OCI-LY7 (cell line): ENCODE measurements at regions not wholly inside any gene's neighbourhood (a gene's known extent, or its start where the extent isn't known, plus 50 kb on each side); places are given as distances from the start of the nearest gene placed in this dataset.

Experiments
- BruUV-seq: library from RNA; stranded (reverse); fragments of 400-500 nt; replicated peaks from 2 replicates; lab custom pipeline; 2021; lab: Mats Ljungman, UMichigan
- CTCF ChIA-PET: fragments of 300-600 bp; sonication (Branson Sonifier 250); formaldehyde crosslinking; loops from one replicate; lab custom pipeline; 2022; ENCODE audit warnings: antibody characterized with exemption; ENCODE audit not compliant: unreplicated experiment; lab: Charles Lee
- POLR2A ChIA-PET: fragments of 300-600 bp; sonication (Branson Sonifier 250); formaldehyde crosslinking; loops from one replicate; lab custom pipeline; 2022; ENCODE audit warnings: antibody characterized with exemption; lab: Charles Lee
- DNase-seq: peaks from one replicate; pipeline ENCODE4 v3.0.0-alpha.2; 2015; ENCODE audit warnings: low spot score
- H2AFZ ChIP-seq: fragments of 200-600 bp; sonication (generic), shearing (Covaris generic); 2 replicates; pipeline ENCODE4 v1.6.1; 2014; ENCODE audit warnings: mild to moderate bottlenecking, antibody characterized with exemption, low read length, moderate library complexity
- H3K27ac ChIP-seq: fragments of 200-600 bp; sonication (generic); 2 replicates; pipeline ENCODE4 v1.5.1; 2014; ENCODE audit warnings: mixed run types, low read depth, mild to moderate bottlenecking, moderate library complexity, low read length, inconsistent platforms; ENCODE audit not compliant: poor library complexity, severe bottlenecking
- H3K36me3 ChIP-seq: fragments of 200-600 bp; sonication (generic); 2 replicates; pipeline ENCODE4 v1.6.1; 2014; ENCODE audit warnings: mild to moderate bottlenecking, antibody characterized with exemption, low read length, moderate library complexity, mixed read lengths; ENCODE audit not compliant: insufficient read depth
- H3K4me1 ChIP-seq: fragments of 200-600 bp; sonication (generic); 2 replicates; pipeline ENCODE4 v1.5.1; 2014; ENCODE audit warnings: mild to moderate bottlenecking, low read length; ENCODE audit not compliant: insufficient read depth, poor library complexity, severe bottlenecking
- H3K4me2 ChIP-seq: fragments of 200-600 bp; sonication (generic); 2 replicates; pipeline ENCODE4 v1.6.1; 2014; ENCODE audit warnings: mild to moderate bottlenecking, low read length
- H3K4me3 ChIP-seq: fragments of 200-600 bp; sonication (generic); 2 replicates; pipeline ENCODE4 v1.5.1; 2014; ENCODE audit warnings: mild to moderate bottlenecking, low read depth, low read length; ENCODE audit not compliant: poor library complexity, severe bottlenecking
- H3K79me2 ChIP-seq: fragments of 200-600 bp; sonication (generic); 2 replicates; pipeline ENCODE4 v1.6.1; 2016; ENCODE audit warnings: low read depth, mild to moderate bottlenecking, low read length, moderate library complexity, mixed read lengths; ENCODE audit not compliant: insufficient read depth
- H3K9me2 ChIP-seq: fragments of 200-600 bp; sonication (generic); 2 replicates; pipeline ENCODE4 v1.6.1; 2016; ENCODE audit warnings: mild to moderate bottlenecking, low read length, mixed read lengths; ENCODE audit not compliant: insufficient read depth
- H3K9me3 ChIP-seq: fragments of 200-600 bp; sonication (generic); 2 replicates; pipeline ENCODE4 v1.6.1; 2014; ENCODE audit warnings: mild to moderate bottlenecking, mixed run types, low read length, mixed read lengths
- H4K20me1 ChIP-seq: fragments of 200-600 bp; sonication (generic); 2 replicates; pipeline ENCODE4 v1.6.1; 2014; ENCODE audit warnings: mild to moderate bottlenecking, antibody characterized with exemption, low read length, moderate library complexity, mixed read lengths; ENCODE audit not compliant: insufficient read depth
- EZH2phosphoT487 ChIP-seq: fragments of 200-600 bp; sonication (generic); IDR thresholded peaks from 2 replicates; pipeline ENCODE4 v1.6.1; 2018; ENCODE audit warnings: low read depth, borderline replicate concordance, mild to moderate bottlenecking, mixed run types, antibody characterized with exemption, low read length, moderate library complexity, mixed read lengths
- intact Hi-C: fragments of 100-400 bp; cut with micrococcal nuclease; formaldehyde crosslinking; loops from one replicate; pipeline ENCODE4 v1.10.0; 2022; ENCODE audit not compliant: unreplicated experiment
- TF ChIP-seq, protein P1 (sequence below): fragments of 200-600 bp; sonication (generic); conservative IDR thresholded peaks from 2 replicates; pipeline ENCODE4 v1.5.1; 2014; ENCODE audit warnings: mild to moderate bottlenecking, antibody characterized with exemption, low read length, moderate library complexity, mixed read lengths

DNA sequence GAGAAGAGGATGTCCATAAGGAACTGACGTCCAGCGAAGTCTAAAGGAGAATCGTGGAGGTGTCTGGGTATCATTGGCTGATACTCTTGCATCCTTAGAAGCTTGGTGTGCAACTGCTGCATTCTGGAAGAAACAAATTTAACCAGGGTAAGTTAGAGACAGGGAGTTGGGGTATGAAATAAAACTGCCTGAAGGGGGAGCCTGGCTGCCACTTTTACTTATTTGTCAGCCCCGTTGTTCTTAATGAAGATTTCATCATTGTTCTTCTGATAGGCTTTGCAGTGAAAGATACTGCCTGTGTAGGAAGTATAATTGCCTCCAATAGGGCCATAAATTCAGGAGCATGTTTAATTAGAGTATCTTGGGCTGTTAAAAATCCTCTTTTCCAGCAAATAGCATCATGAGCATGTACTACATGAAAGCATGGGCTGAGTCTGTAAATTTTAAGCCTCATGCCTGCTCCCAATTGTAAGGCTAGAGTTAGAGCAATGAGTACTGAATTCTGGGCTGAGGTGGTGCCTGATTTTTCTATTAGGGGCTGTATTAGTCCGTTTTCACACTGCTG, 1264.5 kb upstream of the ACO1 start:
- TF ChIP-seq EZH2phosphoT487 = no peak
- TF ChIP-seq, protein P1, sequence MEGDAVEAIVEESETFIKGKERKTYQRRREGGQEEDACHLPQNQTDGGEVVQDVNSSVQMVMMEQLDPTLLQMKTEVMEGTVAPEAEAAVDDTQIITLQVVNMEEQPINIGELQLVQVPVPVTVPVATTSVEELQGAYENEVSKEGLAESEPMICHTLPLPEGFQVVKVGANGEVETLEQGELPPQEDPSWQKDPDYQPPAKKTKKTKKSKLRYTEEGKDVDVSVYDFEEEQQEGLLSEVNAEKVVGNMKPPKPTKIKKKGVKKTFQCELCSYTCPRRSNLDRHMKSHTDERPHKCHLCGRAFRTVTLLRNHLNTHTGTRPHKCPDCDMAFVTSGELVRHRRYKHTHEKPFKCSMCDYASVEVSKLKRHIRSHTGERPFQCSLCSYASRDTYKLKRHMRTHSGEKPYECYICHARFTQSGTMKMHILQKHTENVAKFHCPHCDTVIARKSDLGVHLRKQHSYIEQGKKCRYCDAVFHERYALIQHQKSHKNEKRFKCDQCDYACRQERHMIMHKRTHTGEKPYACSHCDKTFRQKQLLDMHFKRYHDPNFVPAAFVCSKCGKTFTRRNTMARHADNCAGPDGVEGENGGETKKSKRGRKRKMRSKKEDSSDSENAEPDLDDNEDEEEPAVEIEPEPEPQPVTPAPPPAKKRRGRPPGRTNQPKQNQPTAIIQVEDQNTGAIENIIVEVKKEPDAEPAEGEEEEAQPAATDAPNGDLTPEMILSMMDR = peak; percentile 75
- Histone ChIP-seq H3K4me2 (no peak overlapping the region), H3K9me2 (no peaks in the 10 kb centered on the region), H4K20me1 (no peaks in the 10 kb centered on the region), H3K36me3 (no peaks in the 10 kb centered on the region), H3K79me2 (no peaks in the 10 kb centered on the region), H3K9me3 (no peaks in the 10 kb centered on the region), H2AFZ (no peak overlapping the region), H3K4me1 (no peaks in the 10 kb centered on the region), H3K27ac (no peak overlapping the region), H3K4me3 (no peak overlapping the region)
- ChIA-PET CTCF (no interaction called here), POLR2A (no interaction called here)
- peak; percentile 34 for DNase-seq
- intact Hi-C loops = loop anchor here (10.0 kb wide), 1 partner anchor 1135 kb away; no protein-coding TSS in a partner anchor
- BruUV-seq = no TSS peak

DNA sequence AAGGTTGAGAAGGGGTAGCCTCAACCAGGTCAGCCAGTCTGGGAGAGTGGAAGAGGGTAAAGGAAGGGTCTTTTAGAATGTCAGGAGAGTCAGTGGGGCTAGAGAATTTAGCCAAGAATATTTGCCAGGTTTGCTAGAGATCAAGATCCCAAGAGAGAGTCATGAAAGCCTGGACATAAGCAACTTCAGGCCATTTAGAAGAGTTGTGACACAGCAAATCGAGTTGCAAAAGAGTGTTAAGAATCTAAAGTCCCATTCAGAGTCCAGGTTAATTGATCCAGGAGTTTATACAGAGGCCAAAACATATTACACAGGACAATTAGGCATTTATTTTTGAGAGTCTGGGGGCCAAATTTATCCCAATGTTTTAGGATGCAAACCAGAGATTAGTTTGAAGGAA, 1260.1 kb upstream of the ACO1 start:
- H3K36me3 ChIP-seq = no peaks in the 10 kb centered on the region
- no peak overlapping the region for H3K4me3 ChIP-seq
- intact Hi-C loops = loop anchor here (10.0 kb wide), 1 partner anchor 1130 kb away; no protein-coding TSS in a partner anchor
- CTCF ChIA-PET = no interaction called here
- no peak overlapping the region for H3K4me2 ChIP-seq
- no peaks in the 10 kb centered on the region for H3K79me2 ChIP-seq
- H3K9me3 ChIP-seq = no peaks in the 10 kb centered on the region
- H3K4me1 ChIP-seq = no peaks in the 10 kb centered on the region
- POLR2A ChIA-PET = no interaction called here
- H4K20me1 ChIP-seq = no peaks in the 10 kb centered on the region
- no peaks in the 10 kb centered on the region for H3K9me2 ChIP-seq
- no peak for TF ChIP-seq EZH2phosphoT487
- TF ChIP-seq, protein P1 = no peak
- no peak overlapping the region for H2AFZ ChIP-seq
- DNase-seq = no peak
- no TSS peak for BruUV-seq
- H3K27ac ChIP-seq = no peak overlapping the region

DNA sequence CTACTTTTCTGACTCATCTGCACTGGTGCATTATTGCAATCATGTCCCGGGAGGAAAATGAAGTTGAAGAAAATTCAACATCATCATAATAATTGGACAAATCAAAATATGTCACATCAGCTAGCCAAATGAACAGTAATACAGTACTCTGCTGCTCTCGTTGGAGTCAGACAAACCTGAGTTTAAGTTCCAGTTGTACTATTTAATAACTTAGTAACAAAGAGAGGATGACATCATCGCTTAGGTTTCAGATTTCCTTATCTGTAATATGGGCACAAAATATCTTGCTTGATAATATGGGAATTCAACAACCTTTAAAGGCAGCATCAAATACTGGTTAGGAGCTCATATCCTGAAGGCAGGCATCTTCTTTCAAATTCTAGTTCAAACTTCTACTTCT, 1248.9 kb upstream of the ACO1 start:
- intact Hi-C loops = no loop called here
- TF ChIP-seq EZH2phosphoT487 = no peak
- TF ChIP-seq, protein P1 = no peak
- ChIA-PET CTCF (no interaction called here), POLR2A (no interaction called here)
- Histone ChIP-seq H3K9me2 (no peaks in the 10 kb centered on the region), H3K9me3 (no peaks in the 10 kb centered on the region), H2AFZ (no peak overlapping the region), H3K27ac (no peak overlapping the region), H3K4me3 (no peak overlapping the region), H3K4me1 (no peaks in the 10 kb centered on the region), H3K36me3 (no peaks in the 10 kb centered on the region), H4K20me1 (no peaks in the 10 kb centered on the region), H3K79me2 (no peaks in the 10 kb centered on the region), H3K4me2 (no peak overlapping the region)
- no TSS peak for BruUV-seq
- DNase-seq = no peak
